ENCODE measurements at regions not wholly inside any gene's neighbourhood (a gene's known extent, or its start where the extent isn't known, plus 50 kb on each side); places are given as distances from the start of the nearest gene placed in this dataset.
"Not testable (repeated sequence)": the region's sequence is repeated elsewhere in the genome, so short reads cannot be mapped to it uniquely, and the experiment has no call there.

GRCh38 chr20:30164389-30164788 is 1093.1 kb upstream of the DEFB115 start:
- DNase-seq (ENCODE audit: low read depth, low spot score): peak; percentile 3
- not testable (repeated sequence) for H3K4me3 ChIP-seq (ENCODE audit: low read length)

- no peak overlapping the region for H3K4me3 ChIP-seq (ENCODE audit: low read length)
- no peak for DNase-seq (ENCODE audit: low read depth, low spot score)
These were observed 1089.9 kb upstream of the DEFB115 start for GRCh38 chr20:30167540-30167939.

- DNase-seq (ENCODE audit: low read depth, low spot score): no peak
- H3K4me3 ChIP-seq (ENCODE audit: low read length): no peak overlapping the region
These were observed 1089.3 kb upstream of the DEFB115 start for GRCh38 chr20:30168025-30168799.

GRCh38 chr20:30168800-30169138 is 1088.7 kb upstream of the DEFB115 start:
- no peak for DNase-seq (ENCODE audit: low read depth, low spot score)
- H3K4me3 ChIP-seq (ENCODE audit: low read length): no peak overlapping the region

GRCh38 chr20:30175681-30176080 is 1081.8 kb upstream of the DEFB115 start:
- DNase-seq (ENCODE audit: low read depth, low spot score): no peak

GRCh38 chr20:30183124-30183523 is 1074.3 kb upstream of the DEFB115 start:
- not testable (repeated sequence) for DNase-seq (ENCODE audit: low read depth, low spot score); H3K4me3 ChIP-seq (ENCODE audit: low read length)

More at GRCh38 chr20:30175681-30176080, 1081.8 kb upstream of the DEFB115 start:
- no peak overlapping the region for H3K4me3 ChIP-seq (ENCODE audit: low read length)

- not testable (repeated sequence) for H3K4me3 ChIP-seq (ENCODE audit: low read length); DNase-seq (ENCODE audit: low read depth, low spot score)
These were observed 1065.7 kb upstream of the DEFB115 start for GRCh38 chr20:30191785-30192184.

GRCh38 chr20:30234477-30234876 is 1023.0 kb upstream of the DEFB115 start:
- not testable (repeated sequence) for H3K4me3 ChIP-seq (ENCODE audit: low read length); DNase-seq (ENCODE audit: low read depth, low spot score)

GRCh38 chr20:30275073-30275472 is 982.4 kb upstream of the DEFB115 start:
- not testable (repeated sequence) for H3K4me3 ChIP-seq (ENCODE audit: low read length); DNase-seq (ENCODE audit: low read depth, low spot score)

- DNase-seq (ENCODE audit: low read depth, low spot score): no peak
These were observed 975.8 kb upstream of the DEFB115 start for GRCh38 chr20:30281584-30282197.

GRCh38 chr20:30283476-30284280 is 973.8 kb upstream of the DEFB115 start:
- DNase-seq (ENCODE audit: low read depth, low spot score); H3K4me3 ChIP-seq (ENCODE audit: low read length): not testable (repeated sequence)

More at GRCh38 chr20:30281584-30282197, 975.8 kb upstream of the DEFB115 start:
- H3K4me3 ChIP-seq (ENCODE audit: low read length): no peak overlapping the region

GRCh38 chr20:30284281-30284905 is 973.1 kb upstream of the DEFB115 start:
- no peak for DNase-seq (ENCODE audit: low read depth, low spot score)
- no peak overlapping the region for H3K4me3 ChIP-seq (ENCODE audit: low read length)

- DNase-seq (ENCODE audit: low read depth, low spot score): no peak
These were observed 971.8 kb upstream of the DEFB115 start for GRCh38 chr20:30285677-30286076.

GRCh38 chr20:30286157-30286556 is 971.3 kb upstream of the DEFB115 start:
- H3K4me3 ChIP-seq (ENCODE audit: low read length): no peak overlapping the region
- DNase-seq (ENCODE audit: low read depth, low spot score): no peak

More at GRCh38 chr20:30285677-30286076, 971.8 kb upstream of the DEFB115 start:
- no peak overlapping the region for H3K4me3 ChIP-seq (ENCODE audit: low read length)

GRCh38 chr20:30287459-30287858 is 970.0 kb upstream of the DEFB115 start:
- H3K4me3 ChIP-seq (ENCODE audit: low read length); DNase-seq (ENCODE audit: low read depth, low spot score): not testable (repeated sequence)

GRCh38 chr20:30288346-30288745 is 969.1 kb upstream of the DEFB115 start:
- no peak for DNase-seq (ENCODE audit: low read depth, low spot score)
- no peak overlapping the region for H3K4me3 ChIP-seq (ENCODE audit: low read length)

GRCh38 chr20:30289049-30289448 is 968.4 kb upstream of the DEFB115 start:
- not testable (repeated sequence) for H3K4me3 ChIP-seq (ENCODE audit: low read length); DNase-seq (ENCODE audit: low read depth, low spot score)

- not testable (repeated sequence) for H3K4me3 ChIP-seq (ENCODE audit: low read length); DNase-seq (ENCODE audit: low read depth, low spot score)
These were observed 967.7 kb upstream of the DEFB115 start for GRCh38 chr20:30289711-30290141.

GRCh38 chr20:30290361-30291063 is 967.0 kb upstream of the DEFB115 start:
- not testable (repeated sequence) for H3K4me3 ChIP-seq (ENCODE audit: low read length); DNase-seq (ENCODE audit: low read depth, low spot score)
